ENCODE measurements at regions not wholly inside any gene's neighbourhood (a gene's known extent, or its start where the extent isn't known, plus 50 kb on each side); places are given as distances from the start of the nearest gene placed in this dataset.
"Not testable (repeated sequence)": the region's sequence is repeated elsewhere in the genome, so short reads cannot be mapped to it uniquely, and the experiment has no call there.

DNA sequence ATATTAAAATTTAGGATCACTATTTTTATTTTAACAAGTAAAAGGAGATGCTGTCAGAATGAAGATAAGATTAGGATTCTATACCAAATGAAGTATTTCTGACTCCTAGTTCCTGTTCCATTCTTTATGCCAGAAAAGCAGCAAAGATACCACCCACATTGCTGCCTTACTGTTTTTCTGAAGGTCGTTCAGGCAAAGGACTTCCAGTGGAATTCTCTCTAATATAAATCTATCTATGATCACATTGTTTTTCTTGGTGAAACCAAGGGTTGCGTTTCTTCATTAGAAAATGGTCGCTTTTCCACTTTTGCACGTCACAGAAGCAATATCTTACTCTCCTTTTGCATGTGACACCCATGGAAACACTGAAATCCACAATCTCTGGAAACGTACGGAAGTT is 594.8 kb upstream of the ADGRL2 start:
- DNase-seq (ENCODE audit: low spot score) = no peak

DNA sequence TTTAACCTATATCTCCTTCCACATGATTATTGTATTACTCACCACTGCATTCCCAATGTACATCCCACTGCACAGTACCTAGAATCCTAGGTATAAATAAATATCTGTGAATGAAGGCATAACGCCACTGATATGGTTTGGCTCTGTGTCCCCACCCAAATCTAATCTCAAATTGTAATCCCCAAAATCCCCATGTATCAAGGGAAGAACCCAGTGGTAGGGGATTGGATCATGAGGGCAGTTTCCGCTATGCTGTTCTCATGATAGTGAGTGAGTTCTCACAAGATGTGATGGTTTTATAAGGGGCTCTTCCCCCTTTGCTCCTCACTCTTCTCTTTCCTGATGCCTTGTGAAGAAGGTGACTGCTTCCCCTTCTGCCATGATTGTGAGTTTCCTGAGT is 599.0 kb upstream of the ADGRL2 start:
- DNase-seq (ENCODE audit: low spot score) = no peak

DNA sequence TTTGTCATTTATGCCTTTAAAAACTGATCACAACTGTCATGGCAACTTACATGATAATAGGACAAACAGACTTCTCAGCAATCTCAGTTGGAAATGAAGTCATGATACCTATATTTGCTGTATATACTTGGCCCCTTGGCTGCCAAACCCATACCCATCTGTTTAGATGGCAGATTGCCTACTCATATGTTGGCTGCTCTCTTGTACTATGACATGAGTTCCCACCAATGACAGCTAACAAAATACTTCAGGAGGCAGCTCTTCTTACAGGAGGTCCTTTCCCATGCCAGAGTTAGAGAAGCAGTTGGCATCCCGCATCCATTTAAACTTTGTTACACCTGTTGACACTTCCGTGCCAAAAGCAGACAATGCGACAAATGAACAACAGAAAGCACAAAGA is 603.1 kb upstream of the ADGRL2 start:
- DNase-seq (ENCODE audit: low spot score) = no peak

DNA sequence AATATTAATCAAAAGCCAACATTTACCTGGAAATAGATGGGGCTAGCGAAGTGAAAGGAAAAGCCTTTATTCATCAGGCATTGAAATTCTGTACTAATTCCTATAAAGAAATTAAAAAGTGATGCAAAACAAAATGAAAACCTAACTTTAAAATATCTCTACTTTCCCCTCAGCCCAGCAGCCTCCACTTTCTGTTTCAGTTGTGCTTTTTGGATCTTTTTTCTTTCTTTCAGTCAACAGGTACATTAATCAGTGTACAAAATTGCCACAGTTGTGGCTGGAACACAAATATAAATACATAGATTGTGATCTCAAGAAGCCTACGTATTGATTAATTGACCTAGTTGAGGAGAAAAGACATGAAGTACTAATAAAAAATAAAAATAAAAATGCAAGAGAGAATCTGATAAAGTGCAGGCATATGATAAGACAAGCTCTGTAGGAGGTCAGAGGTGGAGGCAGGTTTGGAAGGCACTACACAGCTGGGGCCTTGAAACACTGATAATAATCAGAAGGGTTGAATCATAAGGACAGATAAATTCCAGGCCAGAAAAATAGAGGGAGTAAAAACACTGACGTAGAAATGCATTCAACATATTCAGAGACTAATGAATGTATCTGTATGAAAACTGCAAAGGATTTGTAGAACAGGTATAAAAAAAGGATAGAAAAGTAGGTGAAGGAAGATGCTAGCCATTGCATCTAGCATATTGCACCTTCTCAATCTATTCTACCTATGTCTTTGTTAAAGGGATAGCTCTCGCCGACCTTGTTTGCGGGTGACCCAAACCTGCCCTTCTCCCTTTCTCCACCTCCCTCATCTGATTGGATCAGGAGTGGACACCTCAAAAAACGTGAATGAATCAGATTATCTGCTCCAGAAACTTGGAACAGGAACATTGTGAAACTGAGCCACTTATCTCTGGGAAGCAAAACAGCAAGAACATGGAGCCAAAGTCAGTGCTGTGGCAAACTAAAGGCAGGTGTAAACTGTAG is 607.8 kb upstream of the ADGRL2 start:
- DNase-seq (ENCODE audit: low spot score) = no peak

DNA sequence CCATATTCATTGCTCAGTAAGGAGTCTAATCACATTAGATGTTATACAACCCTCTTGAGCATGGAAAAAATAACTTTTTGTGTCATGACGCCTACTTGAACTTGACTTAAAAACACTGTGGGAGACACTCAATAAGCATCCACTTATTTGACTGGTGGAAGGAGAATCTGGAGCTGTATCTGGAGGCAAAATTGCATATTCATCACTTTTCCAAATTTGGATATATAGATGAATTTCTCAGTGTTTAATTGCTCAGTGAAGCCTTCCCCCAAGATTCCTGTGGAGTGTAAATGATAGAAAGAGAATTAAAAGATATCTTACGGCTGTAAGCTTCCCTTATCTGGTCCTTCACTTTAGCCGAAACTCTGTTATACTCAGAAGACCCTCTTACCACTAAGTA is 610.7 kb upstream of the ADGRL2 start:
- DNase-seq (ENCODE audit: low spot score) = no peak

DNA sequence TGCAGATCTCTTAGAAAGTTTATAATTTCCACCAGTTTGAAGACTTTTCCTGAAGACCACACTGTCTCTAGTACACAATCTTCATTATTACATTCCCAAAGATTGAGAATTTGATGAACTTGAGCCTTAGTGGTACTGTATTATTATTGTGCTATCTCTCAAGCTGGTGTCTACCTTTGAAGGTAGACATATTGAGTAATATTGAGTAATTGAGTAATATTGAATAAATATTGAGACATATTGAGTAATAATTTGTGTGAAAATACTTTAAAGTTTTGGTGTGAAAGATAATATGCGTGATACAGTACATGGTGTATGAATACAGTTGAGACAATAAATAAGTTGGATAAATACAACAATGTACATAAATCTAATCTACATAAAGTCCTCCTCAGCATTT is 613.1 kb upstream of the ADGRL2 start:
- no peak for DNase-seq (ENCODE audit: low spot score)

DNA sequence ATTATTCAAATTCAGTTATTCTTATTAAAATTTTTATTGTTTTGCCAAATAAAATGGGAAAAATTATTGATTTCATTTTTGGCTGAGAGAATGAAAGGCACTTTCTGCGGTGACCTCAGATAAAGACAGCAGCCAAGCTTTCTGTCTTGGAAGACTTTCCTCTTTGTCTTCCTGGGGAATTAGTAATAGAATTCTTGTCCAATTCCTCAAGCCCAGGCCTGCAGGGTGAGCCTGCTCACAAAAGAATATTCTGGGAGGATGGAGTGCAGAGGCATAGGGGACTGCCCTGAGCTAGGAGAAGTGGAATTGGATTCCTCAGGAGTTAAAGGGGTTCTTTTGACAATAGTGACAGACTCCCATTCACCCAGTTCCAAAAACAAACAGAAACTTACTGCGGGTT is 614.5 kb upstream of the ADGRL2 start:
- no peak for DNase-seq (ENCODE audit: low spot score)

DNA sequence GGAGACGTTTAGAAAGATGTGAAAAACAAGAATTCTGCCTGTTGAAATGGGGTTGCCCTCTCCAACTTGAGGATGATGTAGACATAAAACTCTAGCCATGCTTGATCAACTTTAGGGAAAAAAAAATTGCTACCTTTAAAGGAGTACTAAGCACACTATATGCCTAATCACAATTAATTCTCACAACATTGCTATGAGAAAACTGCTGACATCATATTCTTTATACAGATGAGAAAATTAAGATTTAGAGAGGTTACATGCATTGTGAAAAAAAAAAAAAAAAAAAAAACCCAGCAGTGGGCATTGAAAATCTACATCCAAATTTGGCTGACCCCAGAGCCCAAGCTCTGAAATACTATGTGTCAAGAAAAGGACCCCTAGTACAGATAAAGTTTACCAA is 617.2 kb upstream of the ADGRL2 start:
- no peak for DNase-seq (ENCODE audit: low spot score)

DNA sequence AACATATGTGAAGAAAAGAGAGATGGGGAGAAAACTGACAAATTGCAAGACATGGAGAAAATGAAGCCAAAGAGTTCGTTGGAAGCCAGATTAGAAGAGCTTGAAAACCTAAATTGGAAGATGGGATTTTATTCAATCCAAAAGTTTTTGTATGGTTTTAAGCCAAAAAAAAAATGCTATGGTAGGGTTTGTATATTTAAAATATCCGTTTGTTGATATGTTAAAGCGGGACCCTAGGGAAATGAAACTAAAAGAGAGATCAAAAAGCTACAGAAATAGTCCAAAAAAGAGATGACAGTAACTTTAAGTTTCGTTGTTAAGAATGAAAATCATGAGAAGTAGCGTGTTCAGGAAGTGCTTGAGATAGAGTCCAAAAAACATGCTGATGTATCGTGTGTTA is 617.7 kb upstream of the ADGRL2 start:
- DNase-seq (ENCODE audit: low spot score) = no peak

DNA sequence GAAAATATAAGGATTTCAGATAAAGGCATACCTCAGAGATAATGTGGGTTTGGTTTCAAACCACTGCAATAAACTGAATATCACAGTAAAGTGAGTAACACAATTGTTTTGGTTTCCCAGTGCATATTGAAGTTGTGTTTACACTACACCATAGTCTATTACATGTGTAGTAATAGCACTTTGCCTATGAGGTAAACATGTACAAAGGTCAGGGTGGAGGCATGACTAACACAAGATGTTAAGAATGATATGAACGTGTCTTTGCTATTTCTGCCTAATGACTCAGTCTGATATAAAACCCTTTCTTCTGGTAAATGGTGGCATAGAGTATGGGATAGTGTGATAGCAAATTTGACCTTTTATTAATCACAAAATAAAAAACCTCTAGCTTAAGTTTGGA is 621.5 kb upstream of the ADGRL2 start:
- DNase-seq (ENCODE audit: low spot score) = no peak

DNA sequence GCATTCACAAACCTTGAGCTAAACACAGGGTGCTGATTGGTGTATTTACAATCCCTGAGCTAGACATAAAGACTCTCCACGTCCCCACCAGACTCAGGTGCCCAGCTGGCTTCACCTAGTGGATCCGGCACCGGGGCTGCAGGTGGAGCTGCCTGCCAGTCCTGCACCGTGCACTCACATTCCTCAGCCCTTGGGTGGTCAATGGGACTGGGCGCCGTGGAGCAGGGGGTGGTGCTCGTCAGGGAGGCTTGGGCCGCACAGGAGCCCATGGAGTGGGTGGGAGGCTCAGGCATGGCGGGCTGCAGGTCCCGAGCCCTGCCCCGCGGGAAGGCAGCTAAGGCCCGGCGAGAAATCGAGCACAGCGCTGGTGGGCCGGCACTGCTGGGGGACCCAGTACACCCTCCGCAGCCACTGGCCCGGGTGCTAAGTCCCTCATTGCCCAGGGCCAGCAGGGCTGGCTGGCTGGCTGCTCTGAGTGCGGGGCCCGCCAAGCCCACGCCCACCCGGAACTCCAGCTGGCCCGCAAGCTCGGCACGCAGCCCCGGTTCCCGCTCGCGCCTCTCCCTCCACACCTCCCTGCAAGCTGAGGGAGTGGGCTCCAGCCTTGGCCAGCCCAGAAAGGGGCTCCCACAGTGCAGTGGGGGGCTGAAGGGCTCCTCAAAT is 622.2 kb upstream of the ADGRL2 start:
- DNase-seq (ENCODE audit: low spot score) = not testable (repeated sequence)

DNA sequence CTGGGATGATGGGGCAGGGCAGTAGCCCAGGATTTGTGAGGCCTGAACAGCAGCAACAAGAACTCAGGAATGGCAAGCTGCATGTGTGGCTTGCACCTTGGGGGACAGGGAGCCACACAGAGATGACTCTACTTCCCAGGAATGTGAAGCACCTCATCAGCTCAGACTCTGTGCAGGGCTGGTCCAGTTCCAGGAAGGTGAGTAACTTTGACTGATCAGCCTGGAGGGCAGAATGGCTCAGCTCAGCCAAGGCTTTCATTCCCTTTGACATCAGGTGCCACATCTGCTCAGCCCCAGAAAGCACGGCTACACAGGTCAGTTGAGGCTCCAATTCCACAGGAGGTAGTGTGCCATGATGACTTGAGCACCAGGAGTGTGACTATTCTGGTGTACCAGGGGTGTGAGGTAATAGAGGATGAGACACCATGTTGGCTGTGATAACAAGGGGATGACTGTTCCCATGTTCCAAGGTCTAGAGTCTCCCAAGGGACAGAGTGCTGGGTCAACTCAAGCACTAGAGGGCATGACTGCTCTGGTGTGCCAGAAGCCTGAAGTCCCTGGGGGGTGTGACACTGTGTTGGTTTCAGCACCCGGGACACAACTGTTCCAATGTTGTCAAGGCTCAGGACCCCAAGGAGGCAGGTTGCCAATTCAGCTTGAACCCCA is 625.8 kb upstream of the ADGRL2 start:
- no peak for DNase-seq (ENCODE audit: low spot score)

DNA sequence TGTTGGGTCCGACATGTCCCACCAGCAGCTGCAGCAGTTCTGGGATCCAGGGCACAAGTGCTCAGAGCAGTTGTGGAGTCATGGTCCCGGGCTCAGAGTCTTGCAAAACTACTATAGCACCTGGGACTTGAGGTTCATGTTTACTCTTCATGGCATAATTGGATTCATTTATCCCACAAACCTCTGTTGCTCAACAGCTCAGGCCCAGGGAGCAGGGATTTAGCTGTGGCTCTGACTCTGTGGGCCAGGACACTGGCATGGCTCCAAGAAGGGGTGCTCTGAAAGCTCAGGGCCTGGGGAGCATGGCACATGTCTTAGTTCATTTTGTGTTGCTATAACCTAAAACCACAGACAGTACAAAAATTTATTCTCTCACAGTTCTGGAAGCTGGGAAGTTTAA is 626.7 kb upstream of the ADGRL2 start:
- no peak for DNase-seq (ENCODE audit: low spot score)

DNA sequence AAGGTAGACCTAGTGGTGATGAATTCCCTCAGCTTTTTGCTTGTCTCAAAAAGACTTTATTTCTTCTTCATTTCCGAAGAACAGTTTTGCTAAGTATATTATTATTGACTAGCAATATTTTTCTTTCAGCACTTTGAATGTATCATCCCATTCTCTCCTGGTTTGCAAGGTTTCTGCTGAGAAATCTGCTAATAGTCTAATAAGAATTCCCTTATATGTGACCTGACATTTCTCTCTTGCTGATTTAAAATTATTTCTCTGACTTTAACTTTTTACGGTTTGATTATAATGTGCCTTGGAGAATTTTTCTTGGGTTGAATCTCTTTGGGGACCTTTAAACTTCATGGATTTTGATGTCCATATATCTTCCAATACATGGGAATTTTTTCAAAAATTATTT is 628.3 kb upstream of the ADGRL2 start:
- DNase-seq (ENCODE audit: low spot score) = no peak

DNA sequence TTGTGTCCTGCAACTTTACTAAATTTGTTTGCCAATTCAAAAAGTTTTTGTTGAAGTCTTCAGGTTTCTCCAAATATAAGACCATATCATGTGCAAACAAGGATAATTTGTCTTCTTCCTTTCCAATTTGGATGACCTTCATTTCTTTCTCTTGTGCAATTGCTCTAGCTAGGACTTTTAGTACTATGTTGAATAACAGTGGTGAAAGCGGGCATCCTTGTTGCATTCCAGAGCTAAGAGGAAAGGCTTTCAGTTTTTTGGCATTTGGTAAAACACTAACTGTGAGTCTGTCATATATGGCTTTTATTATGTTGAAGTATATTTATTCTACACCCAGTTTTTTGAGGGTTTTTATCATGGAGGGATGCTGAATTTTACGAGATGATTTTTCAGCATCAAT is 630.0 kb upstream of the ADGRL2 start:
- no peak for DNase-seq (ENCODE audit: low spot score)

DNA sequence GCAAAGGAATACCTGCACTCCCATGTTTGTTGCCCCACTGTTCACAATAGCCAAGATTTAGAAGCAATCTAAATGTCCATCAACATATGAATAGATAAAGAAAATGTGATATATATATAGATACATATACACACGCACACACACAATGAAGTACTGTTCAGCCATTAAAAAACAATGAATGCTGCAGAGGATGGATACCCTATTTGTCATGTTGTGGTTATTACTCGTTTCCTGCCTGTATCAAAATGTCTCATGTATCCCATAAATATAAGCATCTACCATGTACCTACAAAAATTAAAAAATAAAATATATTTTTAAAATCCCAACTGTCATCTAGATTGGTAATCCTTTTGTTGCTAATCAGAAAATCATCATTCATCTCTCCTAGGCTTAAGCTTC is 634.8 kb upstream of the ADGRL2 start:
- no peak for DNase-seq (ENCODE audit: low spot score)

DNA sequence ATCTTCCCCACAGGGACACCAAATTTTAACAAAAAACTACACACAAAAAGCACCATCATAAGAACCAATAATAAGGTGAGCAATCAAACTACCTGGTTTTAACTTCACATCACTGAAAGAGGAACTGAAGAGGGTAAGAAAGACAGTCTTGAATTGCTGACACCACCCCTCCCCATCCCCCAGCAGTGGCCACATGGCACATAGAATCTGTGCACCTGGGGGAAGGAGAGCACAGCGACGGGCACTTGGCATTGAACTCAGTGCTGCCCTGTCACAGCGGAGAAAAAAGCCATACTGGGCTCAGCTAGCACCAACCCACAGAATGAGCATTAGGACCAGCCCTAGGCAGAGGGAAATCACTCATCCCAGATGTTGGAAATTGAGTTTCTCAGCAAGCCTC is 640.0 kb upstream of the ADGRL2 start:
- DNase-seq (ENCODE audit: low spot score) = no peak

DNA sequence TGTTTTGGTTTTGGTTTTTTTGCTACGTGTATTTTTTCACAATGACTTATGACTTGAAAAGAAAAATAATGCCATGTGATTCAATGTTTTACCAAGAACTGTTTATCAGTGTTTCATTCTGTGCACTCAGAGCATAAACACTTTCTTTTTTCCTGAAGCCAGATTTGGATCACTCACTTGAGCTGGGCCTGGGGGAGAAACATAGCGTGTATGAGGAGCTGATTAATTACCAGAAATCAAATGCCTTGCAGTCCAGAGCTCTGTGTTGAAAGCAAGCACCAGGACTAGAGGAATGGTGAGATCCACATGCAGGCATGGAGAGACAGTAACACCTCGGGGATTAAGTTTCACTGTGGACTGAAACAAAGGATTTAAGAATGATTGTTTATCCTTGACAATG is 642.1 kb upstream of the ADGRL2 start:
- DNase-seq (ENCODE audit: low spot score) = no peak

DNA sequence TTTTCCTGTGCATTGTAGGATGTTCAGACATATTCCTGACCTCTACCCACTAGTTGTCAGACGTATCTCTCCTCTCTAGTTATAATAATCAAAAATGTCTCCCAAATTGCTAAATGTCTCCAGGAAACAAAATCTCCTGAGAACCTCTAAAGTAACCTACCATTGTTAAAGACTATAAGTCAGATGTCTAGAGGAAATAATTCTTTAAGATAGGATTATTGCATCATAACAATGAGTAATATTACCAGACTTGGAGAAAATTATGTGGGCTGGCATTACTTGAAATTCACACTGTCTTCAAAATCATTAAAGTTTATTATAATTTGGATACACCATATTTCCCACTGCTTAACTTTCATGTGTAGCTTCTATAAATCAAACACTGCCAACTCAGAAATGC is 643.0 kb upstream of the ADGRL2 start:
- DNase-seq (ENCODE audit: low spot score) = no peak

DNA sequence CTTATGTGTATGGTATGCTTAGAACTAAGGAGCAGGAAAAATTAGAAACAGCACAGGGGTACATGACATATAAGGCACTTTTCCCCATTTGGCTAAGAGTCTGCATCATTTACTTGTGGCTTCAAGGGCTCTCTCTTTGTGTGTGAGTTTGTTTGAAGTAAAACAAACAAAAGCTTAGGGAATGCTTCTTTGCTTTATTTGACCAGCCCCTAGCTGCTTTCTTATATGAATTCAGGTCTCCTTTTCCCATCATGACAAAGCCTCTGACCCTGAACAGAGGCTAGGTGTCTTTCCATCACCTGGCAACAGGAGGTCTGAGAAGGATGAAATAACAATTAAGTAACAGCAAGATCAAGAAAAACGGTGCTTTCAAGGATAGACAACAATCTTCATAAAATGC is 643.8 kb upstream of the ADGRL2 start:
- no peak for DNase-seq (ENCODE audit: low spot score)

DNA sequence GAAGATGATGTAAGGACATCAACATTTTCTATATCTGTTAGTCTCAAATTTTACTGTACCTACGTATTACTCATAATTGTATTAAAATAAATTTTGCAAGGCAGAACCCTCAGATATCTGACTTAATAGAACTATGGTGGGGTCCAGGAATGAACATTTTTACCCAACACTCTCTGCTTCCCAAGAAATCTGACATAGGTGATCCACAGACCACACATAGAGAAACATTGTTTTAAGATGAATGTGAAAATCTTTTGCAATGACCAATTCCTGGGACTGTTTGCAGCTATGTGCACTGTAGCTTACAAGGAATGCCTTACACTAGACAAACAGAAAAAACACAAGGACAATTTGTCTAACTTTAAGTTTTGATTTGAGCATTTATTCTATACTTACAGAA is 645.6 kb upstream of the ADGRL2 start:
- DNase-seq (ENCODE audit: low spot score) = no peak

DNA sequence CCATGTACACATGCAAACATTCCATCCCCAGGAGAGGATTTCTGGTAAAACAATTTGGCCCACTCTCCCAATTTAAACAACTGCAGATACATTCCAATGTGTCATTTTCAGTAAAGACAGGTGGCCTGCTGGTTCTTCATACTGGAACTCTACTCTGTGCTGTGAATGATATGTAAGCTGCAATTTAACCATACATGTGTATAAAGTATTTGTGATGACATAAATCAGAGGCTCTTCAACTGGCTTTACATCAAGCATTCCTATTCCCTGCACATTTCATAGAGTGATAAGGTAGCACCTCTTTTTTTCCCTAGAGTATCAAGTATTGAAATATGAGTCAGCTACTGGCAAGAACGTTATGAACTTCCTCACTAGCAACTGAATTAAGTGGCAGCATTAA is 649.5 kb upstream of the ADGRL2 start:
- DNase-seq (ENCODE audit: low spot score) = no peak

Data from activated CD4-positive, alpha-beta T cell treated with anti-CD3 and anti-CD28 coated beads, Interleukin-2, Interleukin-4, amounts not matched to agents 100 ng/mL and 50 ng/mL, durations not matched to agents 16 hours and 8 hours (primary cell).